NT2/D1 (cell line): ENCODE measurements at regions not wholly inside any gene's neighbourhood (a gene's known extent, or its start where the extent isn't known, plus 50 kb on each side); places are given as distances from the start of the nearest gene placed in this dataset.

Experiments
- SUZ12 ChIP-seq: IDR thresholded peaks from 2 replicates; pipeline ENCODE4 v1.6.1; 2011; ENCODE audit not compliant: insufficient read length, insufficient read depth; ENCODE audit errors: extremely low read depth
- YY1 ChIP-seq: IDR thresholded peaks from 2 replicates; pipeline ENCODE4 v1.6.1; 2011; ENCODE audit not compliant: insufficient read length, insufficient read depth
- ZNF274 ChIP-seq: IDR thresholded peaks from 2 replicates; pipeline ENCODE4 v1.6.1; 2011; ENCODE audit warnings: mild to moderate bottlenecking, low read depth, low read length

DNA sequence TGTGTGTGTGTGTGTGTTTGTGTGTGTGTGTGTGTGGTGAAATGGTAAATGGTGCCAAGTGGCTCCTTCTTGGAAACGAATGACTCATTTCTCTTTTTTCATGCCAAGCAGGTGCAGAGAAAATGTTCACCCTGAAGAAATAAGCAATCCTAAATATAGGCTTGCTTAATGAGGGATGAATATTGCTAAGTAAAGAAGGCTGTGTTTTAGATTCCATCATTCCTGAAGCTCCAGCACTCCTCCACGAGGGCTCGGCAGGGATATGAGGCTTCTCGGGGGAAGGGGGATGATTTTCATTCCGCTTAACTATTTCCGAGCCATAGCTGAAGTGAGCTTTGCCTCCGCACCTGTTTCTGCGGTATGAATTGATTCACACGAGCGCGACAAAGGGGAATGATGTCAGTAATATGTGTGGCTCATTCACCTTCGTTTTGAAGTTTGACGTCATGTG lies 72.9 kb downstream of the TSN start:
- TF ChIP-seq YY1 = no peak
- TF ChIP-seq ZNF274 = no peak
- TF ChIP-seq SUZ12 = no peak
